ENCODE measurements at regions not wholly inside any gene's neighbourhood (a gene's known extent, or its start where the extent isn't known, plus 50 kb on each side); places are given as distances from the start of the nearest gene placed in this dataset.
A peak's percentile ranks its signal among the peaks of the same experiment; 100 is the strongest.

DNA sequence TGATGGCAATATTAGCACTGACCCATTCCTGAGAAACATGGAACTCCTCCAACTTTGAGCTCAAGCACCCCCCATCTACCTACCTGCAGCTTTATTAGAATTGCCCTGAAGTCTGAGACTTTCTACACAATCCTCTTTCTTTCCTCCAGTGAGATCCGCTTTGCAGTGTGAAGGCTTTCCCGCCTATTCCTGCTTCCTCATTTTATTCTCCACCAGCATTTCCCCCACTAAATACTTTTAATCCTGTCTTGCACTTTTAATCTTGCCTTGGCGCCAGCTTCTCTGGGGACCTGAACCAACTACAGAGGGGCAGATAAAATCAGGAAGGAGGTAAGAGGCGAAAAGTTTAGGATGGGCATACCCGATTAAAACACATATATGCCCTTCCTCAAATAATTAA lies 178.1 kb upstream of the PRDM1 start:
- no peak for DNase-seq (ENCODE audit: low spot score)

DNA sequence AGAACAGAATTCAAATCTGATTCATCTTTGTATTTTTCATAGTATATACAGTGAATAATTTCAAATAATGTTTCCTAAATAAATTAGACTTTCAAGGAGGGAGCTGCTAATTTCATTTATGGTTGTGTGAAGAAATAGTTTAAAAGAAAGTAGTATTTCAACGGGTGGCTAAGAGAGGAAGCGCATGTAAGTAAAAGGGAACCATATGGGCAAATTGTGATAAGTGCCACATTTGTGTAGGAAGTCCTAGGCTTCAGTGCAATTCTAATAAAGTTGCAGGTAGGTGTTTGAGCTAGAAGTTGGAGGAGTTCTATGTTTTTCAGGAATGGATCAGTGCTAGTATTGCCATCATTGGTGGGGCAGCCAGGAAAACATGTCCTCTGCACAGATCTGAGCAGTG lies 178.8 kb upstream of the PRDM1 start:
- DNase-seq (ENCODE audit: low spot score) = no peak

GRCh38 chr6:105902401-105903031 lies 183.6 kb upstream of the PRDM1 start:
- no peak for DNase-seq (ENCODE audit: low spot score)

DNA sequence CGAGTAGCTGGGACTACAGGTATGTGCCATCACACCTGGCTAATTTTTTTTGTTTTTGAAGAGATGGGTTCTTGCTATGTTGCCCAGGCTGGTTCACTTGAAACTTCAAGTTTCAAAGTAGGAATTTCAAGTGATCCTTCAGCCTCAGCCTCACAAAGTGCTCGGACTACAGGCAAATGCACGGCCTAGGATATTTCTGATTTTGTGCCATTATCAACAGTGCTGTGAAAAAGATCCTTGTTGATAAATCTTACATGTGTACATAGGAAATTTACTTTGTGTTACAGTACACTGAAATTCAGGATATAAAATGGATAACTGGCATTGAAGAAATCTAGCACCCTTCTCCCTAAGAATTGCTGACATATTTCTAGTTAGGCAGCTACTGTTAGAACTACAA lies 184.6 kb upstream of the PRDM1 start:
- DNase-seq (ENCODE audit: low spot score) = no peak

DNA sequence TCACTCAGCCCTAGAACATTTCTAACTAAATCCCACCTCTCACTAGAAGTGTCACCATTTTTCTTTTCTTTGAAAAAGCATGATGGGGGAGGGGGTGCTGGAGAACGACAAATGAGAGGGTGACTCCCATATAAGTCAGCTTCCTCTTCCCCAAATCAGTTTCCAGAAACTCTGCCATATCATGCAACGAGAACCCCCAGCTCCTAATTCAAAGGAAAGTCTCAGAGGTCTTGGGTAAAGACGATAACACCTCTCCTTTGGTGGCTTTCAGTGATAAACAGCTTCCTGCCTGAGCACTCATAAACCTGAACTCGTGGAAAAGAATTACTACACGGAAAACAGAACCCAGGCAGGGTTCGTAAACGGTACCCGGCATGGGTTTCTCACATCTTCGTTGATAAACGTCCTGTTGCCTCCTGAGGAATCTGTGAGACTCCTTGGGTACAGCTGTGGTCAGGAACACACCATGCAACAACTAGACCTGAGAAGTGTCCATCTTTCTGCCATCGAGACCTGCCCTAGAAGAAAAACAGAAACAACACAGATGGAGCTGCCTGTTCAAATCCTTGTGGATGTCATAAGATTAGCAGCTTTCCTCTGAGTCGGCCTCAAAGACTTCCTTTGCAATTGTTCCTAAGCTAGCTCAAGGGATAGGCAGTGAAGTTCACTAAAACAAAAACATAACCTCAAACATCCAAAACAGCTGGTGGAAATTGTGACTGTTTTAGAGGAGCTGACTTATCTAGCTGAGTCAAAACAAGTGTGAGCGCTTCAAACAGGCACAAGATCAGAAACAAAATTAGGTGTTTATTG lies 185.8 kb upstream of the PRDM1 start:
- DNase-seq (ENCODE audit: low spot score) = no peak

GRCh38 chr6:105898286-105898685 lies 187.8 kb upstream of the PRDM1 start:
- DNase-seq (ENCODE audit: low spot score) = no peak

DNA sequence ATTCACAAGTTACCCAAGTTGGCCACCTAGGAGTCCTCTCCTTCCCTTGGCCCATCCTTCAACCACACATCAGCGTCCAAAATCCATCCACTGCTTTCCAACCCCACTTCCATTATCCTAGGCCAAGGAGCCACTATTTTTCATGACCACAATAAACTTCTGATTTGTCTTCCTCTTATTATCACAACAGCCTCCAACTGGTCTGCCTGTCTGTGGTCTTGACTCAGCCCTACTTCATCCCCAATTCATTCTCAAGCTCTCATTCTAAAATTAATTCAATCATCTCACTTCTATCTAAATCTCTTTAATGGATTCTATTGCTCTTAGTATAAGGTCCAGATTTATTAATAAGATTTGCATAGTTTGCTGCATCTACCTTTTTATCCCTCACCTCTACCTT lies 189.0 kb upstream of the PRDM1 start:
- DNase-seq (ENCODE audit: low spot score) = no peak

- DNase-seq (ENCODE audit: low spot score) = no peak
Observed at GRCh38 chr6:105896821-105897095, 189.4 kb upstream of the PRDM1 start.

GRCh38 chr6:105896052-105896820 lies 189.9 kb upstream of the PRDM1 start:
- no peak for DNase-seq (ENCODE audit: low spot score)

- no peak for DNase-seq (ENCODE audit: low spot score)
Observed at GRCh38 chr6:105894556-105894955, 191.6 kb upstream of the PRDM1 start.

DNA sequence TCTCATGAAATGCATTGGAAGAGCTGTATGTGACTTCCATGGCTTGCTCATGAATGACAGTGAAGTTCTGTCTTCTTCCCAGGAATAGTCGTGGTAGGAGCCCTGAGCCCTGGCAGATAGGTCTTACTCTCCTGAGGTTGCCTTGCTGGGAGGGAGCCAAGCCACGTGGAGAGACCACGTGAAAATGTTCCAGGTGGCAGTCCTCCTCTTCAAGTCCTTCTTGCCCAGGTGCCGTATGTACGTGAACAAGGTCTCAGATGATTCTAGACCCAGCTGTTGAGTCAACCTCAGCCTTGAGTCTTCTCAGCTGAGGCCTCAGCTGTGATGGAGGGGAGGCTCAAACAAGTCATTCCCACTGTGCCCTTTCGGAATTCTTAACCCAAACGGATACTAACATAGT lies 192.4 kb upstream of the PRDM1 start:
- no peak for DNase-seq (ENCODE audit: low spot score)

GRCh38 chr6:105892577-105893262 lies 193.4 kb upstream of the PRDM1 start:
- no peak for DNase-seq (ENCODE audit: low spot score)

DNA sequence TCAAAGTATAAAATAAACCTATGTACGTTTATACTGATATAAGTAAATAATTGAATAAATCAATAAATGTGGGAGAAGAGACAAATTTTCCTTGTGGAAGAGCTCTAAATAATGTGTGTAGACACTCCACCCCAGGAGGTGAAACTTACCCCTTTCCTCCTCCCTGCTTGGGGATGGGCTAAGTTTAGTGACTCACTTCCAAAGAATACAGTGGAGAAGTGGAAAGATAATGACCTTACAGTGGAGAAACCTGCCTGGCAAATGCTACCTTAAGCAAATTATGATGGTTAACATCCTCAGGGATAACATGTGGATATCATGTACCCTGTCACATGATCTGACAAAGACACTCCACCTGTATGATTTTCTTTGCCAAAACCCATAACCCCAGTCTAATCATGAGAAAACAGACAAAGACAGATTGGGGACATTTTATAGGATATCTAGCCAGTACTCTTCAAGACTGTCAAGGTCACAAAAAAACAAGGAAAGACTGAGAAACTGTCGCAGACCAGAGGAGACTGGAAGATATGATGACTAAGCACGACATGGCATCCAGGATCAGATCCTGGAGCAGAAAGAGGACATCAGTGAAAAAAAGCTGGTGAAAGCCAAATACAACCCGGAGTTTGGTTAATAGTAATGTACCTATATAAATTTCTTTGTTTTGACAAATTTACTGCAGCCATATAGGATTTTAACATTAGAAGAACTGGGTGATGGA lies 195.5 kb upstream of the PRDM1 start:
- peak; percentile 10 for DNase-seq (ENCODE audit: low spot score)

DNA sequence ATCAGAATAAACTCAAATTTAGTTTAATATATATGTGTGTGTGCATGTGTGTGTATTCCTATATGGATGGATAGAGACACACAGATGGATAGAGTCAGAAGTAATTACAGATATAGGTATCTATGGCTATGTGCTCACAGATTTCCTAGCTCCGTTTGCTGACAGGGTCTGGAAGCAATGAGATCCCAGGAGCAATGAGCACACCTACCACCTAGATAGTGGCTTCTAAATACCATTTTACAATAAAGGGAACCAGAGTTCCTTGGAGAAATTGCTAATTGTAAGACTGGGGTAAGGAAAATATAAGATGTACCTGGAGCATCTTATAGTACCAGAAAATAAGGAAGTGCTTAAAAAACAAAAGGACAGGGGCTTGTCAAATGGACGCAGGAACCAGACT lies 196.2 kb upstream of the PRDM1 start:
- no peak for DNase-seq (ENCODE audit: low spot score)

GRCh38 chr6:105886814-105887544 lies 199.2 kb upstream of the PRDM1 start:
- no peak for DNase-seq (ENCODE audit: low spot score)

DNA sequence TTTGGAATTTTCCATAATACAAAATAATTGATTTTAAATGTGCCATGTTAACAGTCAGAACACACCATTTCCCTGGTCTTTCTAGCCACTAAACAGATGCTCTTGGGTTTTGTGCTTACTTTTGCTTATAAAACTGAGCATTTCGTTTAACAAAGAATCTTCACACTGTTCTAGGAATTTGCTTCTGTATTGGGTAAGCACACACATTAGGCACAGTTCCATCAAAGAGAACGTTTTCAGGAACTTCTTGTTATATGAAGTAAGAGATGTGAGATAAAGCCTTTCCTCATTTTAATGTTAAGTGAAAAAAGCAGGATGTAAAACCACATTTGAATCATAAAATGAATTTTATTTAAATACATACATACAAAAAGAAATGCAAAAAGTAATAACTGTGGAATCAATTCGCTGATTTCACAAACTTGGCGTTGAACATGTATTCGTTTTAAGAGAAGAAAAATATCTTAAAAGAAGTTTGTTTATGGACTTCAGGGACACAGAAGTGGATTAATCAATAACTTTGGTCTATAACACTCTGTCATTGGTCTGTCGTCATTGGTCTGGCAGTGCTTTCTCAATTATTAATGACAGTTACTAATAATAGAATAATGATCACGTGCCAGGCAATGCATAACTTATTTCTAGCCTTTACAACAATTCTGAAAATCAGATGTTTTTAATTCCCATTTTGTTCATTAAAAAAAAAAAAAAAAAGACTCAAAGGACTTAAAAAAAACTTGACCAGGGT lies 199.9 kb upstream of the PRDM1 start:
- DNase-seq (ENCODE audit: low spot score) = no peak

DNA sequence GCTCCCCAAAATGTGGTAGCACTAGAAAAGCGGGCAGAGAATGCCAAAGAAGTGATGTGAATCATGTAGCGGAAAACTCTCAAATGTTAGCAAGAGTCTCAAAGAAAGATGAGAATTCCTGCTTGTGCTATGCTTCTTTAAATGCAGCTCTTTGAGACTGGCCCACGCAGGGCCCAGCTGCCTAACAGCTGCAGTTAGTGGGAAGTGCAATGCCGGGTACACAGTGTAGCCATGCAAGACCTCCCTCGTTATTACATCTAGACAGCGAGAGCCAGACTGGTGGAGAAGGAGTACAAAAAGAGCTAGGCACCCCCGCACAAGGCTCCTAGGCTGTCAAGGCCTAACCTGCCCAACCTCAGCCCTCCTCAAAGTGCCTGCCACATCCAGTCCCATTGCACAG lies 201.7 kb upstream of the PRDM1 start:
- no peak for DNase-seq (ENCODE audit: low spot score)

DNA sequence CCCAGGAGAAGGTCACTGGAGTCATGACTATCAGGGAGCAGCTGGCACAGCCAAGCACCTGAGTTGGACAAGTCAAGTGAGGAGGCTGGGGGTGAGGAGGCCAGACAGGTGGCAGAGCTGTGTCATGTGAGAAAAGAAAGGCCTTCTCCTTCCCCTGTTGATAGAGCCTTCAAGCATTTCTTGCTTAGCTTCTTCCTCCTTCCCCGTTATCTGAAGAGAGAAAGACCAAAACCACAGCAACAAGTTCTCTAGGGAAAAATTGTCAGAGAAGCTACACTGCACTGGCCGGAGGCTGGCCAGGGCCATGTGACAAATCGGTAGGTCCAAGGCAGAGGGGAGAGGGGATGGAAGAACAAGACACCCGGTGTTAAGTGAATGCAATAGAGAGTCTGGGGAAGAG lies 202.1 kb upstream of the PRDM1 start:
- no peak for DNase-seq (ENCODE audit: low spot score)

GRCh38 chr6:105882828-105883227 lies 203.3 kb upstream of the PRDM1 start:
- peak; percentile 22 for DNase-seq (ENCODE audit: low spot score)

- no peak for DNase-seq (ENCODE audit: low spot score)
Observed at GRCh38 chr6:105882121-105882803, 203.9 kb upstream of the PRDM1 start.
